ENCODE measurements at regions not wholly inside any gene's neighbourhood (a gene's known extent, or its start where the extent isn't known, plus 50 kb on each side); places are given as distances from the start of the nearest gene placed in this dataset.

DNA sequence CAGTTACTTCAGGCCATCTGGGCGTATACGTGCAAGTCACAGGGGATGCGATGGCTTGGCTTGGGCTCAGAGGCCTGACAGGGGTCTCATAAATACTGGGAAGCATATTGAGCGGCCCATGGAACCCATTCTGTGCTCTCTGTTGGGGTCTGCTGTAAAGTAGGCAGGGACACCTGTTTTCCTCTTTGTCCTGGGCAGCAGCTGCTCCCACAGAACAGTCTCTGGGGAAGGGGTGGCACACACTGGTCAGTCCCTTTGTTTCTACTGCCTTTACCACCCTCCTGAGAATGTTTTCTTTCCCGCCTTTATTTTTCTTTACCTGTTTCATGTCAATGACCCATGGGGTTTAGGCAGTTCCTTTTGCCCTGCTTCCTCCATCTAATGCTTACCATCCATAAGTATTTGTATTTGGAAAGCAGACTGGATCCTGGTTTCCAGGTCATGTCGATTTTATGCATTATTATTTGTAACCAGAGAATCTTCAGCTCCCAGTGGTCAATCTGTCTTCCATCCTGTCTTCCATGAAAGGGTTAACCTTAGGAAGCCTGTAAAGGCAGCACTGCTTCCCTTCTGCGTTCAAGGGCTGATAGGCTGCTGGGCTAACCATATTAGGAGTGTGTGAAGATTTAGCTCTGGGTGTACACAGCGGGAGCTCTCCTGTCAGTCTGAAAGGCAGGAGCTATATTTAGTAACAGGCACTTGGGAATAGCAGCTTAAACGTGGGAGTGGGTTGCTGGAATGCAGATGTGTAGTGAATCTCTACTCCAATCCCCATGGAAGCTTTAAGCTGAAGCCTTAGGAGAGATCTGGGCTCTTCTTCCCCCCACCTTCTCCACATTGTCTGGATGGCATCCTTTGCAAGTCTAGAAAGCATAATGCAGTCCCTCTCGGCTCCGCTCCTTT is 124.0 kb downstream of the DYRK2 start:
- TF ChIP-seq CTCF (IDR thresholded peaks at IDR 0.05) (no peak), POLR2AphosphoS5 (IDR thresholded peaks at IDR 0.05; ENCODE audit: insufficient read depth in 1 of 2, low read depth in 1 of 2) (no peak)
